ENCODE measurements at regions not wholly inside any gene's neighbourhood (a gene's known extent, or its start where the extent isn't known, plus 50 kb on each side); places are given as distances from the start of the nearest gene placed in this dataset.

DNA sequence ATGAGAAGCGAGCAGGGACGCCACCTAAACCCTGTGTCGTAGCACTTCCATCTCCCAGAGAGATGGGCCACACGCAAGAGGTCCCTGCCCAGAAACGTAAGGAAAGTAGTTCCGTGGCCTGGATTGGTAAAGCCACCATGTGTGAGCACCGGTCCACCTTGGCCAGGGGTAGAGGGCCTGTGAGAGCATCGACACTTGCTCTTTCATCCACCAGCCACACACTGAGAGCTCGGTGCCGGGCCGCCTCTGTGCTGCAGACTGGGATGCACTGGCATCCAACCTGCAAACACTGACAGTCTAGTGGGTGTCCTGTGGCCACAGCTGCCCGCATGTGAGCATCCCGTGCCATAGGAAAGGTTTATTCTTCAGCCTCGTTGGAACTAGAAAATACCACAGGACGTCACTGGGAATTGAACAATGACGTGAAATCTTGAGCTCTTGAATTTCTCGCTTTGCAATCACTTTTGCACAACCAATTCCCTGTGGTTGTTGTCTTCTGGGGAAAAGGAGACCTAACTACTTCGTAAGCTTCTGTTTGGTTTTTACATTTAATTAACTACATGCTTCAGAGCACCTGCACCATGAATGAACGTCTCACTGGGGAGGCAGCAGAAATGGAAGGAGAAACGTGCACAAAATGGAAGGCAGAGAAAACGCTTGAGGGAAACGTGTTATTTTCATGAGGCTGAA lies 212.0 kb upstream of the RAB6C start:
- TF ChIP-seq, protein P1, sequence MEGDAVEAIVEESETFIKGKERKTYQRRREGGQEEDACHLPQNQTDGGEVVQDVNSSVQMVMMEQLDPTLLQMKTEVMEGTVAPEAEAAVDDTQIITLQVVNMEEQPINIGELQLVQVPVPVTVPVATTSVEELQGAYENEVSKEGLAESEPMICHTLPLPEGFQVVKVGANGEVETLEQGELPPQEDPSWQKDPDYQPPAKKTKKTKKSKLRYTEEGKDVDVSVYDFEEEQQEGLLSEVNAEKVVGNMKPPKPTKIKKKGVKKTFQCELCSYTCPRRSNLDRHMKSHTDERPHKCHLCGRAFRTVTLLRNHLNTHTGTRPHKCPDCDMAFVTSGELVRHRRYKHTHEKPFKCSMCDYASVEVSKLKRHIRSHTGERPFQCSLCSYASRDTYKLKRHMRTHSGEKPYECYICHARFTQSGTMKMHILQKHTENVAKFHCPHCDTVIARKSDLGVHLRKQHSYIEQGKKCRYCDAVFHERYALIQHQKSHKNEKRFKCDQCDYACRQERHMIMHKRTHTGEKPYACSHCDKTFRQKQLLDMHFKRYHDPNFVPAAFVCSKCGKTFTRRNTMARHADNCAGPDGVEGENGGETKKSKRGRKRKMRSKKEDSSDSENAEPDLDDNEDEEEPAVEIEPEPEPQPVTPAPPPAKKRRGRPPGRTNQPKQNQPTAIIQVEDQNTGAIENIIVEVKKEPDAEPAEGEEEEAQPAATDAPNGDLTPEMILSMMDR (IDR thresholded peaks at IDR 0.05; ENCODE audit: insufficient read depth, low read length, poor library complexity, severe bottlenecking), result no peak
- TF ChIP-seq EZH2phosphoT487 (conservative IDR thresholded peaks at IDR 0.05; ENCODE audit: low read length), result no peak
